ENCODE measurements at regions not wholly inside any gene's neighbourhood (a gene's known extent, or its start where the extent isn't known, plus 50 kb on each side); places are given as distances from the start of the nearest gene placed in this dataset.

GRCh38 chr4:162943263-162943662 lies 223.4 kb downstream of the NAF1 start:
- Histone ChIP-seq H3K4me3 (ENCODE audit: low read length) (no peak overlapping the region), H3K9me3 (ENCODE audit: control insufficient read depth, low read depth, low read length) (no peaks in the 10 kb centered on the region), H3K27me3 (ENCODE audit: control insufficient read depth, insufficient read depth, low read length) (no peaks in the 10 kb centered on the region), H3K27ac (ENCODE audit: low read length) (no peak overlapping the region), H3K4me1 (ENCODE audit: control insufficient read depth, low read depth, low read length) (no peaks in the 10 kb centered on the region), H3K36me3 (ENCODE audit: control insufficient read depth, low read depth, low read length) (no peaks in the 10 kb centered on the region), H3K9ac (ENCODE audit: low read length) (no peak overlapping the region)

GRCh38 chr4:162938738-162939485 lies 227.8 kb downstream of the NAF1 start:
- Histone ChIP-seq H3K4me3 (ENCODE audit: low read length) (no peak overlapping the region), H3K27me3 (ENCODE audit: control insufficient read depth, insufficient read depth, low read length) (no peaks in the 10 kb centered on the region), H3K36me3 (ENCODE audit: control insufficient read depth, low read depth, low read length) (no peaks in the 10 kb centered on the region), H3K27ac (ENCODE audit: low read length) (no peak overlapping the region), H3K9me3 (ENCODE audit: control insufficient read depth, low read depth, low read length) (no peaks in the 10 kb centered on the region), H3K9ac (ENCODE audit: low read length) (no peak overlapping the region), H3K4me1 (ENCODE audit: control insufficient read depth, low read depth, low read length) (no peaks in the 10 kb centered on the region)

GRCh38 chr4:162935214-162935613 lies 231.5 kb downstream of the NAF1 start:
- no peak overlapping the region for H3K9ac ChIP-seq (ENCODE audit: low read length)
- H3K9me3 ChIP-seq (ENCODE audit: control insufficient read depth, low read depth, low read length), result no peaks in the 10 kb centered on the region
- H3K4me3 ChIP-seq (ENCODE audit: low read length), result no peak overlapping the region
- no peaks in the 10 kb centered on the region for H3K27me3 ChIP-seq (ENCODE audit: control insufficient read depth, insufficient read depth, low read length)
- no peaks in the 10 kb centered on the region for H3K36me3 ChIP-seq (ENCODE audit: control insufficient read depth, low read depth, low read length)
- H3K27ac ChIP-seq (ENCODE audit: low read length), result no peak overlapping the region
- no peaks in the 10 kb centered on the region for H3K4me1 ChIP-seq (ENCODE audit: control insufficient read depth, low read depth, low read length)

- Histone ChIP-seq H3K9me3 (ENCODE audit: control insufficient read depth, low read depth, low read length) (no peaks in the 10 kb centered on the region), H3K4me3 (ENCODE audit: low read length) (no peak overlapping the region), H3K4me1 (ENCODE audit: control insufficient read depth, low read depth, low read length) (peaks cover 12% of the 10 kb centered on the region), H3K36me3 (ENCODE audit: control insufficient read depth, low read depth, low read length) (no peaks in the 10 kb centered on the region), H3K27me3 (ENCODE audit: control insufficient read depth, insufficient read depth, low read length) (no peaks in the 10 kb centered on the region), H3K27ac (ENCODE audit: low read length) (no peak overlapping the region), H3K9ac (ENCODE audit: low read length) (no peak overlapping the region)
Observed at GRCh38 chr4:162931286-162931685, 235.4 kb downstream of the NAF1 start.

GRCh38 chr4:162921178-162921785 lies 245.4 kb downstream of the NAF1 start:
- no peak overlapping the region for H3K4me3 ChIP-seq (ENCODE audit: low read length)
- H3K27me3 ChIP-seq (ENCODE audit: control insufficient read depth, insufficient read depth, low read length), result no peaks in the 10 kb centered on the region
- H3K9me3 ChIP-seq (ENCODE audit: control insufficient read depth, low read depth, low read length), result peaks cover 3% of the 10 kb centered on the region
- H3K27ac ChIP-seq (ENCODE audit: low read length), result no peak overlapping the region
- H3K36me3 ChIP-seq (ENCODE audit: control insufficient read depth, low read depth, low read length), result no peaks in the 10 kb centered on the region
- H3K4me1 ChIP-seq (ENCODE audit: control insufficient read depth, low read depth, low read length), result peaks cover 17% of the 10 kb centered on the region
- H3K9ac ChIP-seq (ENCODE audit: low read length), result no peak overlapping the region

GRCh38 chr4:162920649-162921048 lies 246.0 kb downstream of the NAF1 start:
- H3K4me3 ChIP-seq (ENCODE audit: low read length), result peak overlapping the region; percentile 17
- H3K4me1 ChIP-seq (ENCODE audit: control insufficient read depth, low read depth, low read length), result peaks cover 17% of the 10 kb centered on the region
- no peak overlapping the region for H3K27ac ChIP-seq (ENCODE audit: low read length)
- H3K9me3 ChIP-seq (ENCODE audit: control insufficient read depth, low read depth, low read length), result peaks cover 3% of the 10 kb centered on the region
- H3K27me3 ChIP-seq (ENCODE audit: control insufficient read depth, insufficient read depth, low read length), result no peaks in the 10 kb centered on the region
- no peaks in the 10 kb centered on the region for H3K36me3 ChIP-seq (ENCODE audit: control insufficient read depth, low read depth, low read length)
- H3K9ac ChIP-seq (ENCODE audit: low read length), result no peak overlapping the region

GRCh38 chr4:162912482-162912881 lies 254.2 kb downstream of the NAF1 start:
- Histone ChIP-seq H3K27ac (ENCODE audit: low read length) (no peak overlapping the region), H3K4me1 (ENCODE audit: control insufficient read depth, low read depth, low read length) (no peaks in the 10 kb centered on the region), H3K9ac (ENCODE audit: low read length) (no peak overlapping the region), H3K9me3 (ENCODE audit: control insufficient read depth, low read depth, low read length) (peaks cover 3% of the 10 kb centered on the region), H3K36me3 (ENCODE audit: control insufficient read depth, low read depth, low read length) (no peaks in the 10 kb centered on the region), H3K4me3 (ENCODE audit: low read length) (no peak overlapping the region), H3K27me3 (ENCODE audit: control insufficient read depth, insufficient read depth, low read length) (no peaks in the 10 kb centered on the region)

- no peaks in the 10 kb centered on the region for H3K4me1 ChIP-seq (ENCODE audit: control insufficient read depth, low read depth, low read length)
- H3K9me3 ChIP-seq (ENCODE audit: control insufficient read depth, low read depth, low read length), result no peaks in the 10 kb centered on the region
- H3K36me3 ChIP-seq (ENCODE audit: control insufficient read depth, low read depth, low read length), result no peaks in the 10 kb centered on the region
- H3K27ac ChIP-seq (ENCODE audit: low read length), result no peak overlapping the region
- no peak overlapping the region for H3K9ac ChIP-seq (ENCODE audit: low read length)
- no peak overlapping the region for H3K4me3 ChIP-seq (ENCODE audit: low read length)
- no peaks in the 10 kb centered on the region for H3K27me3 ChIP-seq (ENCODE audit: control insufficient read depth, insufficient read depth, low read length)
Observed at GRCh38 chr4:162911349-162911748, 255.3 kb downstream of the NAF1 start.

GRCh38 chr4:162909952-162910351 lies 256.7 kb downstream of the NAF1 start:
- H3K27me3 ChIP-seq (ENCODE audit: control insufficient read depth, insufficient read depth, low read length), result no peaks in the 10 kb centered on the region
- H3K4me1 ChIP-seq (ENCODE audit: control insufficient read depth, low read depth, low read length), result no peaks in the 10 kb centered on the region
- no peak overlapping the region for H3K4me3 ChIP-seq (ENCODE audit: low read length)
- H3K9ac ChIP-seq (ENCODE audit: low read length), result no peak overlapping the region
- H3K36me3 ChIP-seq (ENCODE audit: control insufficient read depth, low read depth, low read length), result no peaks in the 10 kb centered on the region
- no peaks in the 10 kb centered on the region for H3K9me3 ChIP-seq (ENCODE audit: control insufficient read depth, low read depth, low read length)
- no peak overlapping the region for H3K27ac ChIP-seq (ENCODE audit: low read length)

- no peaks in the 10 kb centered on the region for H3K9me3 ChIP-seq (ENCODE audit: control insufficient read depth, low read depth, low read length)
- no peak overlapping the region for H3K4me3 ChIP-seq (ENCODE audit: low read length)
- H3K36me3 ChIP-seq (ENCODE audit: control insufficient read depth, low read depth, low read length), result no peaks in the 10 kb centered on the region
- H3K9ac ChIP-seq (ENCODE audit: low read length), result no peak overlapping the region
- no peaks in the 10 kb centered on the region for H3K27me3 ChIP-seq (ENCODE audit: control insufficient read depth, insufficient read depth, low read length)
- no peak overlapping the region for H3K27ac ChIP-seq (ENCODE audit: low read length)
- H3K4me1 ChIP-seq (ENCODE audit: control insufficient read depth, low read depth, low read length), result peaks cover 6% of the 10 kb centered on the region
Observed at GRCh38 chr4:162894387-162894786, 272.3 kb downstream of the NAF1 start.

- no peak overlapping the region for H3K27ac ChIP-seq (ENCODE audit: low read length)
- no peak overlapping the region for H3K4me3 ChIP-seq (ENCODE audit: low read length)
- H3K4me1 ChIP-seq (ENCODE audit: control insufficient read depth, low read depth, low read length), result peaks cover 6% of the 10 kb centered on the region
- H3K9me3 ChIP-seq (ENCODE audit: control insufficient read depth, low read depth, low read length), result no peaks in the 10 kb centered on the region
- no peak overlapping the region for H3K9ac ChIP-seq (ENCODE audit: low read length)
- H3K36me3 ChIP-seq (ENCODE audit: control insufficient read depth, low read depth, low read length), result no peaks in the 10 kb centered on the region
- H3K27me3 ChIP-seq (ENCODE audit: control insufficient read depth, insufficient read depth, low read length), result no peaks in the 10 kb centered on the region
Observed at GRCh38 chr4:162891788-162892707, 274.6 kb downstream of the NAF1 start.

Measured in iPS-18a (cell line).